ENCODE measurements at regions not wholly inside any gene's neighbourhood (a gene's known extent, or its start where the extent isn't known, plus 50 kb on each side); places are given as distances from the start of the nearest gene placed in this dataset.

- no peak for TF ChIP-seq CTCF (IDR thresholded peaks at IDR 0.05; ENCODE audit: low read depth, low read length)
- H3K4me3 ChIP-seq (ENCODE audit: low read depth, low read length): no peak overlapping the region
Measured at GRCh38 chr3:59531066-59531745, 481.4 kb upstream of the CFAP20DC start.

- TF ChIP-seq CTCF (IDR thresholded peaks at IDR 0.05; ENCODE audit: low read depth, low read length): no peak
- H3K4me3 ChIP-seq (ENCODE audit: low read depth, low read length): no peak overlapping the region
Measured at GRCh38 chr3:59528251-59528650, 478.4 kb upstream of the CFAP20DC start.

- no peak overlapping the region for H3K4me3 ChIP-seq (ENCODE audit: low read depth, low read length)
- TF ChIP-seq CTCF (IDR thresholded peaks at IDR 0.05; ENCODE audit: low read depth, low read length): no peak
Measured at GRCh38 chr3:59527493-59527892, 477.7 kb upstream of the CFAP20DC start.

- no peak for TF ChIP-seq CTCF (IDR thresholded peaks at IDR 0.05; ENCODE audit: low read depth, low read length)
- no peak overlapping the region for H3K4me3 ChIP-seq (ENCODE audit: low read depth, low read length)
Measured at GRCh38 chr3:59526999-59527398, 477.2 kb upstream of the CFAP20DC start.

- TF ChIP-seq CTCF (IDR thresholded peaks at IDR 0.05; ENCODE audit: low read depth, low read length): no peak
- no peak overlapping the region for H3K4me3 ChIP-seq (ENCODE audit: low read depth, low read length)
Measured at GRCh38 chr3:59522550-59522949, 472.7 kb upstream of the CFAP20DC start.

- TF ChIP-seq CTCF (IDR thresholded peaks at IDR 0.05; ENCODE audit: low read depth, low read length): no peak
- no peak overlapping the region for H3K4me3 ChIP-seq (ENCODE audit: low read depth, low read length)
Measured at GRCh38 chr3:59519094-59519493, 469.3 kb upstream of the CFAP20DC start.

- no peak overlapping the region for H3K4me3 ChIP-seq (ENCODE audit: low read depth, low read length)
- TF ChIP-seq CTCF (IDR thresholded peaks at IDR 0.05; ENCODE audit: low read depth, low read length): no peak
Measured at GRCh38 chr3:59518283-59519055, 468.6 kb upstream of the CFAP20DC start.

Data from WI38 (cell line).